ENCODE measurements at regions not wholly inside any gene's neighbourhood (a gene's known extent, or its start where the extent isn't known, plus 50 kb on each side); places are given as distances from the start of the nearest gene placed in this dataset.

DNA sequence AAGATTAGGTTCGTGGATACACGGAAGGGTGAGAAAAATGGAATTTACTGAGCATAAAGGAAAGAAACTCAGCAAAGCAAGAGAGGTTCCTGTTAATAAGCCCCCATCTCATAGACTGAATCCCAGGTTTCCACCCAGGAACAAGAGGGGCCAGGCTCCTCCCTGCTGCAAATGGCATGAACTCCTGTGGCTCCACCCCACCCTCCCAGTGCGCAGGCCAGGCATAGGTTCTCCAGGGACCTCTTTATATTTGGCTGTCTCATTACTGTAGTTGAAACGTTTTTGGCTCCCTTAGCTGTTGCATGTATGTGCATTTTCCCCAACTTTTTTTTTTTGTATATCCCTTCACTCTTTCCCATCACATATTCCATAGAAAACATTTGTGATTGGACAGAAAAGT is 217.8 kb upstream of the NRP1 start:
- no peak for DNase-seq (ENCODE audit: low read depth in 2 of 2)

DNA sequence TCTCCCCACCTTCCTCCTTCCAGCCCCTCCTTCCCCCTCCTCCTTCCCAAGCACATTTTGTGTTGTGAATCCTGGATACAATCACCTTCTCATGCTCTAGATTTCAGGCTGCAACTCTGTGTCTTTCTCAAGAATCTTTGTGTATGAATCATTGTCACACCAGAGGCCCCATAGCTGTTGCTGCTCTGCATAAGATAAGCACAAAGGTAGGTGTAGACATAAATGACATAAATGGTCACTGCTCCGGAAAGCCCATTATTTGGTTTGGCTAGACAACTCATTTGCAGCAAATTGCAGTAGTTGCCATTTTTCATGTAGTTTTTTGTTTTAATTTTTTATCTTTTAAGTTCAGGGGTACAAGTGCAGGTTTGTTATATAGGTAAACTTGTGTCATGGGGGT is 216.3 kb upstream of the NRP1 start:
- peak; percentile 27 to 40 for DNase-seq (ENCODE audit: low read depth in 2 of 2)

DNA sequence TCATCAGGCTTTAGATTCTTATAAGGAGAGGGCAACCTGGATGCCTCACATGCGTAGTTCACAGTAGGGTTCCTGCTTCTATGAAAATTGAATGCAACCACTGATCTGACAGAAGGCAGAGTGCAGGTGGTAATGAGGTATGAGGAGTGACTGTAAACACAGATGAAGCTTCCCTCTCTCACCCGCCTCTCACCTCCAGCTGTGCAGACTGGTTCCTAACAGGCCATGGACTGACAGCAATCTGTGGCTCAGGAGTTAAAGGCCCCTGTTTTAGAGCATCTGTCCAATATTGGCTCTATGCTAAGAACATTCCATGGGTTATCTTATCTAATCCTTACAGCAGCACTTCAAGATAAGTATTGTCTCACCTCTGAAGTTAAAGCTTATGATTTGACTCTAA is 213.5 kb upstream of the NRP1 start:
- DNase-seq (ENCODE audit: low read depth in 2 of 2) = no peak

DNA sequence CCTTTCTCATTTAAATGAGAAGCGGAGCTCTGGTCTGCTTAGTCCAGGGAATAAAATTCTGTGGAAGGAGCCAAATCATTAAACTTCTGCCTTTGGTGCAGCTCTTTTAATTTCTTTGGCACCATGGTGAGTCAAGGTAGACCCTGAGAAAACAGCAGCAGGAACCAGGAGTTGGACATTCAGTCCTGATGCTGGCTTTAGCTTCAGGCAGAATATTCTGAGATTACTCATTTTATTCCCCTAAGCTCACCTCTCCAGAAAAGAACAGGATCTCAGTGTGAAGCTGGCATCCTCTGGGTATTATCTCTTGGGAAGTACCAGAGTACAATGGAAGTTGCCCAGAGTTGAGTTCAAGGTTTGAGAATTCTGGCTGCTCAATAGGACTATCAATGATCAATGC is 211.6 kb upstream of the NRP1 start:
- no peak for DNase-seq (ENCODE audit: low read depth in 2 of 2)

DNA sequence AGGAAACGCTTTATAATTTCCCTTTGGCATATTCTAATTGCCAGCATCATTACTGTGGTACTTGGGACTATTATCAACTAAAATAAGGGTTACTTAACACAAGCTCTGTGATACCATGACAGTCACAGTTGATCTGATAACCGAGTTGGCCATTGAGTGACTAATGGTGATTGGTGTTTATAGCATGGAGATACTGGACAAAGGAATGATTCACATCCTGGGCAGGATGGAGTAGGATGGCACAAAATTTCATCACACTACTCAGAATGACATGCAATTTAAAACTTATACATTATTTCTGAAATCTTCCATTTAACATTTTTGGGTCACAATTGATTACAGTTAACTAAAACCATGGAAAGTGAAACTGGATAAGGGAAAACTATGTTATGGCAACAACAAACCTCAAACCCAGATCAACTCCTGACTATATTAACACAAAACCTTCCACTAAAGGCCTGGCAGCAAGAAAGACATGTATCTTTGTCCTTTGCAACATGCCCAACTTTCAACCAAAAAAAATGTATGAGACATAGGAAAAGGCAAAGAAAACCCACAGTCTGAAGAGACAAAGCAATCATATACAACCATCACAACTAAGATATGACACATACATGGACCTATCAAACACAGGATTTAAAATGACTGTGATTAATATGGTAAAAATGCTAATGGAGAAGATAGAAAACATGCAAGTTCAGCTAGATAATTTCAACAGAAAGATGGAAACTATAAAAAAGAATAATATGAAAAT is 208.5 kb upstream of the NRP1 start:
- peak in 1 of 2 donors; percentile 35 for DNase-seq (ENCODE audit: low read depth in 2 of 2)

DNA sequence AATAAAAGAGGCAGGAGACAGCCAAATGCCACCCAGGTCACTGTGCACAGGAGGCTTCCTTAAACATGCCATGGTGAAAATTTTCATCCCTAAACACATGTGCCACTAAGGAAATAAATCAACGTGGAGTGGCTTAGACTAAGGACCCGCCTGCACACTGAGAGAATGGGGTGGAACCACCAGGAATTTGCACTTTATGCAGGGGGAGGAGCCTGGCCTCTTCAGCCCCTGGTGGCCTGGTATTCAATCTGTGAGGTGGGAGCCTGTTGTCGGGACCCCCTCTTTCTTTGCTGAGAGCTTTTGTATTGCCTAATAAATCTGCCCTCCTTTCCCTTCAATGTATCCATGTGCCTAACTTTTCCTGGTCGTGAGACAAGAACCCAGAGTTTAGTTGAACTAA is 204.6 kb upstream of the NRP1 start:
- no peak for DNase-seq (ENCODE audit: low read depth in 2 of 2)

DNA sequence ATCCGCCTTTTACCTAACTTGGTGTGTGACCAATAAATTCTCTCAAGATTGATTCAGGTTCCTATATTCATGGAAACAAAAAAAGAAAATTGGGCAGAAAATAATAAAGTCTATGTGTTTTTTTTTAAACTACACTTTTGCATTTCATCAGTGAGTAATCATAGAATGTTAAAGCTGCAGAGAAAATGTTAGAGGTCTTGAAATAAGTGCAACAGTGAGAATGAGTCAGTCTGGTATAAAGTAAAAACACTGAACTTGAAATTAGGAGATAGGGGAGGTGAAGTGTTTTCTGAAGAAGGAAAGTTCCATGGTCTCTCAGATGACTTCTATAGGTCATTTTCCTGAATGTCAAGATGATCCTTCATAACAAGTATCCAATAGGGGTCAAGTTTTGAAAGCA is 202.6 kb upstream of the NRP1 start:
- DNase-seq (ENCODE audit: low read depth in 2 of 2) = no peak

DNA sequence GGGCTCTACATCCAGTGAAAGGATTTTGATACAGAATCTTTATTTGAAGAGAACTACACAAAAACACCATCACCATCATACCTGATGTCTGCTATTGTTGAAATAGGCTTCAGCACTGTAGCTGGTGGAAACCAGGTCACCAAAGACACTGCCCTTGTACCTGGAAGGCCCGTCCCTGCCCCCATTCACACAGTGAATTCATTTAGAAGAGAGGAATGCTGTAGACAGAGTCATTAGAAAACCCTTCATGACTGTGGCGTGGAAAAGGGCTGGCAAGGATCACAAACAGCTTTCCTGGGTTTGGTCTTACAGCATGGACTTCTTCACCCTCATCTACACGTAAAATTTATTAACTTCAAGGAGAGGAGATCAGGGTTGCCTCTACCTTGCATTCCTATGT is 202.0 kb upstream of the NRP1 start:
- DNase-seq (ENCODE audit: low read depth in 2 of 2) = no peak

DNA sequence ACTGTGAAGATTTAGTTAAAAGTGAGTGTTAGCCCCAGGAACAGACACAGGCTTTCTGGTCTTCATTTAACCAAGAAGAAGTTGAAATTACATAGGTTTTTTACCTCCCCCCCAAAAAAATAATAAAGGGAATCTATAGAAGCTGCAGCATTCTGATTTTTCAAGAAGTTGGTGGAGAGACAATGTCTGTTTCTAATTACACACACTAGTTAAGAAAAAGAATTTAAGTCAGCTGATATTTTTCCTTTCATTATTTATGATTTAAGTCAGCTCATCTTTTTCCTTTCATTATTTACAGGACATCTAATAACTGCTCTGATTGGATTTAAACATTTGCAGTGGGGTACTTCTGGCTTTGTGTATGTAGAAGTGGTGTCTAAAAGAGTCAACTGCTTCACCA is 201.4 kb upstream of the NRP1 start:
- DNase-seq (ENCODE audit: low read depth in 2 of 2) = no peak

DNA sequence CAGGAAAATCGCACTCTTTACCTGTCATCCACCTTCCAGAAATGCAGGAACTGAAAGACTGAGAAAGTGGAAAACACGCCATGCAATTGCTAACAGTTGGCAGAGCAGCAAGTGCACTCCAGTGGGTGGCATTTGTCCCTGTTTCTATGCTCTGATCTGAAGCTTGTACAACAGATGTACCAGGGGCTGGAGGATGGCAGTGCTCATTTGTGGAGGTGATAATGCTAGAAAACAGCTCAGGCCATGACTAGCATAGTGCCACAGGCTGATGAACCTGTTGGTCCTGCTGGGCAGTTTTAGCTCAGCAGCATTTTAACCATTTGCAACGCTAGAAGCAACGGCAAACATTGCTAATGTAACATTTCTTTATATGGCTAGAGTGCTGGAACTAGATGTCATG is 199.9 kb upstream of the NRP1 start:
- DNase-seq (ENCODE audit: low read depth in 2 of 2) = no peak

DNA sequence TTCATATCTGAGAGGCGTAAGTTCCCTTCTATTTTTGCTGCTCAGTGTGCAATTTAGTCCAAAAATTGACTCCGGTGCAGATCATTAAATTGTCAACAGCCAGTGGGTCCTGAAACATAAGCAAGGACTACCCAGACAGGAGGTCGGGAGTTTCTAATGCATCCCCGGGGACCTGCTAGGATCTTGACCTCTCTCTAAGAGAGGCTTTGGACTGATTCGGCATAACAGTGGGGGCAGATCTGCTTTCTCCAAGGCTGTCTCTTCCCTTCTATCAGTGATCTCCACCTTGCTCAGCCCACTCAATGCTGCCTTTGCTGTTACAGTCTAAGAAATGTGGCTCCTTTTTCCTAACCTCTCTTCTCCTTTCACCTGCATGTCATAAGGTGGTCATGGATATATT is 199.1 kb upstream of the NRP1 start:
- no peak for DNase-seq (ENCODE audit: low read depth in 2 of 2)

DNA sequence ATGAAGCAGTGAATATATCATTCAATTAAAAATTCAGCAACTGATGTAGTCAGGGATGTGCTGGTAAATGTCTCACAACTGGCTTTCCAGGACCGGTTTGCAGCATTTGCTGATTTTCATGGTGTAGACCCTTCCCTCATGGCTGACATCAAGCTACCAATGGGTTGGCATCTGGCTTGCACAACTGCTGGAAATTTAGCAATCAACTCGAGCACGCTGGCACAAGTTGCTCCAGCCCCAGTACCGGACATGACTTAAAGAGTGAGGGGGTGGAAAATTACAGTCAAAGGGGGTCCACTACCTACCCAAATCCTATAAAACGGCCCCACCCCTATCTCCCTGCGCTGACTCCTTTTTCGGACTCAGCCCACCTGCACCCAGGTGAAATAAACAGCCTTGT is 198.4 kb upstream of the NRP1 start:
- no peak for DNase-seq (ENCODE audit: low read depth in 2 of 2)

DNA sequence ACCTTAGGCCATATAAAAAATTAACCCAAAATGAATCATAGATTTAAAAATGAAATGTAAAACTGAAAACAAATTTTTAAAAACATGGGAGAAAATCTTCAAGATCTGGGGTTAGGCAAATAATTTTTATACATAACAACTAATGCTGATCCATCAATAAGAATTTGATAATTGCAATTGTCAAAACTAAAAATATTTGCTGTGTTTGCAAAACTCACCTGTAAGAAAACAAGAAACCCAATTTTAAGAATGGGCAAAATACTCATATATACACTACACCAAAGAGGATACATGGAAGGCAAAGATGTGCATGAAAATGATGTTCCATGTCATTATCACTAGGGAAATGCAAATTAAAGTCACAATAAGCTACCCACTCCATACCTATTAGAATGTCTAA is 194.8 kb upstream of the NRP1 start:
- DNase-seq (ENCODE audit: low read depth in 2 of 2) = no peak

DNA sequence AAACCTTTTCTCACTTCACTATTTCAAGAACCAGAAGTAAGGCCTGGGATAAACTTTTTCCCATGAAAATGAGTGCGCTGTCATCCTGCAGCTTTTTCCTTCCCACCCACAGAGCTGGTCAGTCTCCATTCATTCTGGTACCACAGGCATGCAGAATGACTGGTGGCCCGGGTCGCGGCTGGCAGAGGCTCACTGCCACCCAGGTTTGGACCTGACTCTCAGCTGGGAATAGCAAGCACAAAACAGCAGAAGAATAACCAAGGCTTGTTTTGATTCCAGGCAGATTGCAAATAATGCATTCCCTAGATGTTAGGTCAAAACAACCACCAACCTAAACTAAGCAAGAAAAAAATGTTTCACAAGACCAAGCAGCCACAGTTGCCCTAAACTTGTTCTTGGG is 190.5 kb upstream of the NRP1 start:
- no peak for DNase-seq (ENCODE audit: low read depth in 2 of 2)

DNA sequence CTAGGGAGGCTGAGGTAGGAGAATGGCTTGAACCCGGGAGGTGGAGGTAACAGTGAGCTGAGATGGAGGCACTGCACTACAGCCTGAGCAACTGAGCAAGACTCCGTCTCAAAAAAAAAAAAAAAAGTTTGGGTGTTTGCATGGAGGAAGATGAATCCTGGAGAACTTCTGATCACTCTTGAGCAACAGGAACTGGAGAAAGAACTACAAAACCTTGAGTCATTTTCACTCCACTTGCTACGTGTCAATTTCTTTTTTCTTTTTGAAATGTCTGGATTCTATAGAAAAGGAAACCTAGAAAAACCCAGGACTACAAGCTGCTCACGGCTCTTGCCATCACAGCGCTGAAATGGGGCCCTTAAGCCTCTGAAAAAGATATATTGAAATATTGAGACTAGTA is 189.6 kb upstream of the NRP1 start:
- no peak for DNase-seq (ENCODE audit: low read depth in 2 of 2)

DNA sequence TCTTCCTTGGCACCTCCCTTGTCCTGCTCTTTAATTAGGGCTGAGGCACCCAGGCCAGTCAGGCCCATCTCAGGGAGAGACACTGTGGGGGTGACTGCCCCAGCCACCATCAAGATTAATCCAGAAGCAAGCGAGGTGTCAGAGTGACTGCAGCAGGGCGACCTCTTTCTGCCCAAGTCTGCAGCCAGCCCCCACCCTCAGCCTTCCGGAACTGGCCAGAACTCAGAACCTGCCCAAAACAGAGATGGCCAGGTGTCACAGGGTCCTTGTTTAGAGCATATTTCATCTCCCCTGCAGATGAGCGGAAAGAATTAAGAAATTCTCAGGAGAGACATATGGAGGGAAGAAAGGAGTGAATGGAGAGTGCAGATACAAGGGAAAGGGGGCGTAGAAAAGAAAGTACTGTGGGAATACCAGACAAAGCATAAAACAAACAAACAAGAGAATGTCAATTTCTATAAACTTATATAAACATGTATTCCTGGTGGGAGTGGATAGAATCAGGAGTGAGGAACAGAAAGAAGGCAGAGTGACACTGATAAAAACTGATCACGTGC is 188.8 kb upstream of the NRP1 start:
- no peak for DNase-seq (ENCODE audit: low read depth in 2 of 2)

DNA sequence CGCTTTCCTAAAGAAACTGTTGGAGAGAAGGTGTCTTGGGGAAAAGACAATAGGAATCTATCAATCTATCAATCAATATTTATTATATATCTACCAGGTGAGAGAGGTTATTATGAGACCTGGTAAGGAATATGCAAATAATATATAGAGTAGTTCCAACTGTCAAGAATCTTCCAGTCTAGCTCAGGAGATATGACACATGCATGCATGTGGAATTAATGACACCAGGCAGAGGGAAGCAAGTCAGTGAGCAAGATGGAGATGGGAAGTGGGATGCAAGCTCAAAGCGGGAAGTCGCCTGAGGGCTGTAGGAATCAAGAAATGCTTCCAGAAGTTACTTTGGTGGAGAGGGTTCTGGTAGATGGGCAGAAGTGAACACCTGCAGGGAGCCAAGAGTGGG is 187.4 kb upstream of the NRP1 start:
- no peak for DNase-seq (ENCODE audit: low read depth in 2 of 2)

DNA sequence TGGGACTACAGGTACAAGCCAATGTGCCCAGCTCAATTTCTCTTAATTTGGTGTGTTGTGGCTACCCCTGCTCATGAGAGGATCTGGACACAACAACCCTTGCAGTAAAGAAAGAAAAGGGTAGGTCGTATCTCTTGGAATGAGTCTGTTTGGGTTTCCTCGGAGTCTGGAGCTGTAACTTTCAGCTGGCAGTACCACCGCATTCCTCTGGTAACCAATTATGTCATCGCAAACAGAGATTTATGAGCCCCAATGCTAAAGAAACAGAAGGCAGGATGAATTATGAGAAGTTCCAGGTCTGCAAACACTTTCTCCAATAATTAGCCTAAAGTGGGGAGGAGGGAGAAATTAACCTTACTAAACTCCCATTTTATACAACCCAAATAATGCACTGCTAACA is 186.6 kb upstream of the NRP1 start:
- no peak for DNase-seq (ENCODE audit: low read depth in 2 of 2)

DNA sequence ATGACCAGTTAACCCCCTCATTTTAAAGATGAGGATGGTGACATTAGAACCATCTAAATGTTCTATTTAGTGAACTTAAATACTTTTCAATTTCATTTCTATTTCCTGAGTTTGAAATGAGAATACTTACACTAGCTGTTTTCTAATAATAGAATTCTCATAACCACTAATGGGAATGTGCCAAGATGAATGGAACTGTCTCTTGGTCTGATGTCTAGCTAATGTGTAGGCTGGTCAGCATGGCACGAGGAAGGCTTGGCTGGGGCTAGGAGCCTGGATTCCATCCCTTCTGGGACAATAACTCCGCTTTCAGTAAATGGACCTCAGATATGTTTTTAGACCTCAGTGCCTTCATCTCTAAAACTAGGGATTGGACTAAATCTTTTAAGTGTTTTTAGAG is 185.8 kb upstream of the NRP1 start:
- no peak for DNase-seq (ENCODE audit: low read depth in 2 of 2)

DNA sequence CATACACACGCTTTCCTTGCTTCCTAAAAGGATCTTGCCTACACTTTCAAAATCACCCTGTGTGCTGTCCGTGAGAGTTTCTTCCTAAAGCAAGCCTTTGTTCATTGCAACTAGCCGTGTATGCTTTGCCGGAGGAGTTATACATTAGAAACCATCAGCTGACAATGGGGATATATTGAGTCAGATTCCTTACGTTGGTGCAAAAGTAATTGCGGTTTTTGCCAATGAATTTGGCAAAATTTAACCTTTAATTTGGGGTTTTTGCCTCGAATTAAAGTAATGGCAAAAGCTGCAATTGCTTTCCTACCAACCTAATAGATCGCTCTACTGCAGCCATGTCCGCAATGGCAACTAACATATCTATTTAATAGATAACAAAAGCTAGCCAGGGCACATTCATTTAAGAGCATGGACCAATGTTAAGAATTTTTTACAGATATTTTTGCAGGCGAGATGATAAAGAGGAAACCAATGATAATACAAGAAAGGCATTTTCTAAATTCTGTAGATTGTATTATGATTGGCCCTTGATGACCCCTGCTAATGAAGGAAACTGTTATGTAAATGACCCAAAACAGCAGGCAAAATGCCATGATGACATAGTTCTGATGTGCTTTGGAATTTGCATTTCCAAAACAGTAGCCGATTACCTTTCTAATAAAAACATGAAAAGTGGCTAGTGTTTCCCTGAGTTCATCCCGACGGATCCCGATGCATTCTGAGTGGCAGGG is 184.8 kb upstream of the NRP1 start:
- DNase-seq (ENCODE audit: low read depth in 2 of 2) = no peak

DNA sequence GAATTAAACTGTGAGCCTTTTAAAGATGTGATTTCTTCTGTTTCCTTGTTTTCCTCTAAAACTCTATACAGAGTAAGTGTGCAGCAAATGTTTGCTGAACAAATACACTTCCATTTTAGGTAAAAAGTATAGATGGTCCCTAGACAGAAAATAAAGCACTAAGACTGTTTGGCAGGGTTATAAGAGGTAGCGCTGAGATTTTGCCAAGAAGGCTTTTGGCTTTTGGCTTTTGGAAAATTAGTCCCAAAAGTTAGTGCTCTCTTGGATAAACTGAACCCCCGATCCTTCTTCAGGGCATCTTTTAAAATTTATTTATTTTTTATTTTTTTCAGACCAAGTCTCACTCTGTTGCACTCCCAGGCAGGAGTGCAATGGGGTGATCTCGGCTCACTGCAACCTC is 175.7 kb upstream of the NRP1 start:
- no peak for DNase-seq (ENCODE audit: low read depth in 2 of 2)

DNA sequence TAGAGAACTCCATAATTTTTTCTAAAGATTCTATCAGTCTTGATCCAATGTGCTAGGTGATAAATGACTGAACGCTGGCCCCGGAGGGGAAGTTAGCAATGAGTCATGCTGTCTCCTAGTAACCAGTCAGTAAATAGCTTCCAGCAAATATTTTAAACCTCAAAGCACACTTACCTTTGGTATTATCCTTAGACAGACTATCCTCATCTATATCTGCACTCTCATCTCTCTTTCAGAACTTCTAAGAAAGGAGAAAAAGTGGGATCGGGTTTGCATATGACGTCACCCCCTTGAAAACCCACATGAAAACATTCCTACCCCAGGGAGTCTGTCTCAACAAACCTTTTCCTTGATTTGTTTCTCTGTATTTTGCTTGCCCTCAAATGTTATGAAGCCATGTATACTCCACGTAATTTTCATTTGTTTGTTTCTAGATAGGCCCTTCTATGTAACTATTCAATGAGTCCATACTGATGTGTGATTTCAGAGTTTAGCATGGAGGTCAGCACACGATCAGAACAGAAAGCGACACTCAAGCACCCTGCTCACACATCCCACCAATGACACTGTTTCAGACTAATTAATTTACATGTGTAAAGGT is 174.9 kb upstream of the NRP1 start:
- DNase-seq (ENCODE audit: low read depth in 2 of 2) = peak; percentile 74 to 92
